Neural cell (in vitro differentiated cells): ENCODE measurements at regions not wholly inside any gene's neighbourhood (a gene's known extent, or its start where the extent isn't known, plus 50 kb on each side); places are given as distances from the start of the nearest gene placed in this dataset.

Source experiments
- EP300 ChIP-seq: fragments of 450-650 bp; conservative IDR thresholded peaks from 2 replicates; pipeline ENCODE4 v1.6.1; 2014; ENCODE audit warnings: antibody characterized with exemption, mild to moderate bottlenecking, moderate library complexity; ENCODE audit not compliant: poor library complexity, severe bottlenecking
- EZH2 ChIP-seq: fragments of 200-600, 300-800 bp; shearing (Covaris generic), sonication (generic); IDR thresholded peaks from 2 replicates; pipeline ENCODE4 v1.6.1; 2014; ENCODE audit warnings: antibody characterized with exemption, low read length, borderline replicate concordance, mild to moderate bottlenecking; ENCODE audit not compliant: insufficient read depth, poor library complexity, severe bottlenecking
- MXI1 ChIP-seq: fragments of 450-650 bp; conservative IDR thresholded peaks from 2 replicates; pipeline ENCODE4 v1.6.1; 2014; ENCODE audit warnings: antibody characterized with exemption, mild to moderate bottlenecking; ENCODE audit not compliant: poor library complexity, severe bottlenecking
- POLR2AphosphoS5 ChIP-seq: IDR thresholded peaks from 2 replicates; pipeline ENCODE4 v1.6.1; 2012
- RAD21 ChIP-seq: fragments of 450-650 bp; conservative IDR thresholded peaks from 2 replicates; pipeline ENCODE4 v1.6.1; 2014; ENCODE audit warnings: antibody characterized with exemption, mild to moderate bottlenecking, moderate library complexity
- TF ChIP-seq, protein P1 (sequence below): fragments of 450-650 bp; IDR thresholded peaks from 2 replicates; pipeline ENCODE4 v1.5.1; 2014; ENCODE audit warnings: antibody characterized with exemption, mild to moderate bottlenecking, moderate library complexity; ENCODE audit not compliant: poor library complexity, severe bottlenecking
- TF ChIP-seq, protein P2 (sequence below): IDR thresholded peaks from 2 replicates; pipeline ENCODE4 v1.6.1; 2012; ENCODE audit warnings: borderline replicate concordance

DNA sequence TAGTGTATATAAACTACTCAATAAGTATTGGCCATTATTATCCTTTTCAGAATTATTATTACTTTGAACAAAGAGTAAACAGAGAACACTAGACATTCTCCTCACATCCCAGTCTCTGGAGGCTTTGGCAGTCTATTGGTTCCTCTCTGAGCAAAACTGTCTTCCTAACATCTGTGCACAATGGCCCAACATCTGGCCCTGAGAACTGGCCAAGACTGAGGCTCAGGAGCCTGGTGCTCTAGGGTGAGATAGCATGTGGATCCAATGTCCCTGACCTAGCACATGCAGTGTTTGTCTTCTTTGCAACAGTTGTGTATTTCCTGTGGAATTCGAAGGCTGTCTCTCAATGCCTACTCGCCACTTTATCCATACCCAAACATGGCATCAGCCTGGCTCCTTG is 313.2 kb upstream of the KAZN start:
- TF ChIP-seq, protein P1, sequence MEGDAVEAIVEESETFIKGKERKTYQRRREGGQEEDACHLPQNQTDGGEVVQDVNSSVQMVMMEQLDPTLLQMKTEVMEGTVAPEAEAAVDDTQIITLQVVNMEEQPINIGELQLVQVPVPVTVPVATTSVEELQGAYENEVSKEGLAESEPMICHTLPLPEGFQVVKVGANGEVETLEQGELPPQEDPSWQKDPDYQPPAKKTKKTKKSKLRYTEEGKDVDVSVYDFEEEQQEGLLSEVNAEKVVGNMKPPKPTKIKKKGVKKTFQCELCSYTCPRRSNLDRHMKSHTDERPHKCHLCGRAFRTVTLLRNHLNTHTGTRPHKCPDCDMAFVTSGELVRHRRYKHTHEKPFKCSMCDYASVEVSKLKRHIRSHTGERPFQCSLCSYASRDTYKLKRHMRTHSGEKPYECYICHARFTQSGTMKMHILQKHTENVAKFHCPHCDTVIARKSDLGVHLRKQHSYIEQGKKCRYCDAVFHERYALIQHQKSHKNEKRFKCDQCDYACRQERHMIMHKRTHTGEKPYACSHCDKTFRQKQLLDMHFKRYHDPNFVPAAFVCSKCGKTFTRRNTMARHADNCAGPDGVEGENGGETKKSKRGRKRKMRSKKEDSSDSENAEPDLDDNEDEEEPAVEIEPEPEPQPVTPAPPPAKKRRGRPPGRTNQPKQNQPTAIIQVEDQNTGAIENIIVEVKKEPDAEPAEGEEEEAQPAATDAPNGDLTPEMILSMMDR = no peak
- no peak for TF ChIP-seq EZH2
- no peak for TF ChIP-seq EP300
- TF ChIP-seq, protein P2, sequence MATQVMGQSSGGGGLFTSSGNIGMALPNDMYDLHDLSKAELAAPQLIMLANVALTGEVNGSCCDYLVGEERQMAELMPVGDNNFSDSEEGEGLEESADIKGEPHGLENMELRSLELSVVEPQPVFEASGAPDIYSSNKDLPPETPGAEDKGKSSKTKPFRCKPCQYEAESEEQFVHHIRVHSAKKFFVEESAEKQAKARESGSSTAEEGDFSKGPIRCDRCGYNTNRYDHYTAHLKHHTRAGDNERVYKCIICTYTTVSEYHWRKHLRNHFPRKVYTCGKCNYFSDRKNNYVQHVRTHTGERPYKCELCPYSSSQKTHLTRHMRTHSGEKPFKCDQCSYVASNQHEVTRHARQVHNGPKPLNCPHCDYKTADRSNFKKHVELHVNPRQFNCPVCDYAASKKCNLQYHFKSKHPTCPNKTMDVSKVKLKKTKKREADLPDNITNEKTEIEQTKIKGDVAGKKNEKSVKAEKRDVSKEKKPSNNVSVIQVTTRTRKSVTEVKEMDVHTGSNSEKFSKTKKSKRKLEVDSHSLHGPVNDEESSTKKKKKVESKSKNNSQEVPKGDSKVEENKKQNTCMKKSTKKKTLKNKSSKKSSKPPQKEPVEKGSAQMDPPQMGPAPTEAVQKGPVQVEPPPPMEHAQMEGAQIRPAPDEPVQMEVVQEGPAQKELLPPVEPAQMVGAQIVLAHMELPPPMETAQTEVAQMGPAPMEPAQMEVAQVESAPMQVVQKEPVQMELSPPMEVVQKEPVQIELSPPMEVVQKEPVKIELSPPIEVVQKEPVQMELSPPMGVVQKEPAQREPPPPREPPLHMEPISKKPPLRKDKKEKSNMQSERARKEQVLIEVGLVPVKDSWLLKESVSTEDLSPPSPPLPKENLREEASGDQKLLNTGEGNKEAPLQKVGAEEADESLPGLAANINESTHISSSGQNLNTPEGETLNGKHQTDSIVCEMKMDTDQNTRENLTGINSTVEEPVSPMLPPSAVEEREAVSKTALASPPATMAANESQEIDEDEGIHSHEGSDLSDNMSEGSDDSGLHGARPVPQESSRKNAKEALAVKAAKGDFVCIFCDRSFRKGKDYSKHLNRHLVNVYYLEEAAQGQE = no peak
- TF ChIP-seq POLR2AphosphoS5 = no peak
- no peak for TF ChIP-seq RAD21
- TF ChIP-seq MXI1 = no peak
